HepG2 (cell line): ENCODE measurements at regions not wholly inside any gene's neighbourhood (a gene's known extent, or its start where the extent isn't known, plus 50 kb on each side); places are given as distances from the start of the nearest gene placed in this dataset.

ENCODE experiments used
- ATAC-seq: fragments of 200-7000 bp; cut with Tn5 transposase; 3 replicates; pipeline ENCODE4 v1.9.1; 2020; ENCODE audit warnings: mild to moderate bottlenecking, moderate library complexity
- BruUV-seq: library from RNA; stranded (reverse); fragments of 400-500 nt; replicated peaks from 2 replicates; lab custom pipeline; 2021; lab: Mats Ljungman, UMichigan
- CTCF ChIA-PET: fragments of 300-600 bp; formaldehyde crosslinking; extraction: SDS; loops from one replicate; lab custom pipeline; 2021; ENCODE audit warnings: low total read pairs, inconsistent platforms, low intra/inter-chr PET ratio; lab: Yijun Ruan, JAX
- POLR2A ChIA-PET: fragments of 350-600 bp; sonication (Branson Sonifier 250); formaldehyde crosslinking; loops from one replicate; lab custom pipeline; 2020; ENCODE audit warnings: antibody characterized with exemption, inconsistent platforms; lab: Yijun Ruan, JAX
- DNase-seq: peaks from one replicate; pipeline ENCODE4 v3.0.0-alpha.2; 2015; ENCODE audit warnings: low spot score
- FAIRE-seq: peaks from 3 replicates; lab custom pipeline; 2011; peaks lifted over from hg19 to GRCh38; lab: Jason Lieb, UNC
- H2AFZ ChIP-seq: one replicate; pipeline ENCODE4 v1.6.1; 2011; ENCODE audit warnings: low read length, inconsistent platforms
- H3K27ac ChIP-seq: fragments of 300-600 bp; 3 replicates; pipeline ENCODE4 v1.8.0; 2011; ENCODE audit warnings: mixed run types, mild to moderate bottlenecking, mixed read lengths, low read length, inconsistent platforms; ENCODE audit not compliant: insufficient read depth; ENCODE audit errors: extremely low read length
- H3K27me3 ChIP-seq, 2 experiments: fragments of 200-600 bp in 1 of 2; 2 replicates in 1 of 2; 3 replicates in 1 of 2; pipeline versions ENCODE4 v1.6.0 to v1.8.0; 2011; ENCODE audit warnings: low read length in 2 of 2, mild to moderate bottlenecking in 2 of 2, moderate library complexity in 2 of 2, inconsistent platforms in 1 of 2; ENCODE audit not compliant: insufficient read depth in 2 of 2, control insufficient read depth in 1 of 2
- H3K36me3 ChIP-seq, 2 experiments: fragments of 200-600 bp in 1 of 2; replicated peaks in 1 of 2; 2 replicates in 1 of 2; 3 replicates in 1 of 2; pipeline versions ENCODE4 v1.5.1 to v1.8.0; 2011; ENCODE audit warnings: low read length in 2 of 2, inconsistent platforms in 1 of 2; ENCODE audit not compliant: insufficient read depth in 2 of 2, control insufficient read depth in 1 of 2
- H3K4me1 ChIP-seq: 2 replicates; pipeline ENCODE4 v1.5.1; 2012; ENCODE audit warnings: low read length, inconsistent platforms; ENCODE audit not compliant: insufficient read depth
- H3K4me2 ChIP-seq: 2 replicates; pipeline ENCODE4 v1.6.0; 2011; ENCODE audit warnings: low read depth, low read length, inconsistent platforms
- H3K4me3 ChIP-seq, 3 experiments: fragments of 200-600 bp in 1 of 3; sonication (generic), shearing (Covaris generic) in 1 of 3; replicated peaks in 1 of 3; 2 replicates each; pipeline ENCODE4 v1.5.1; 2011 to 2016; ENCODE audit warnings: low read length in 3 of 3, inconsistent platforms in 2 of 3, low read depth in 2 of 3, mild to moderate bottlenecking in 2 of 3, control low read depth in 1 of 3, mixed read lengths in 1 of 3; ENCODE audit not compliant: insufficient read depth in 1 of 3
- H3K79me2 ChIP-seq: one replicate; pipeline ENCODE4 v1.6.1; 2011; ENCODE audit warnings: low read length, inconsistent platforms; ENCODE audit not compliant: insufficient read depth
- H3K9ac ChIP-seq: 2 replicates; pipeline ENCODE4 v1.6.0; 2011; ENCODE audit warnings: mild to moderate bottlenecking, low read depth, low read length, inconsistent platforms; ENCODE audit not compliant: insufficient read depth
- H3K9me3 ChIP-seq: 2 replicates; pipeline ENCODE4 v1.5.1; 2012; ENCODE audit warnings: mild to moderate bottlenecking, low read length
- H4K20me1 ChIP-seq: 2 replicates; pipeline ENCODE4 v1.6.0; 2011; ENCODE audit warnings: inconsistent platforms, mild to moderate bottlenecking, low read length, moderate library complexity; ENCODE audit not compliant: insufficient read depth
- AHR ChIP-seq: IDR thresholded peaks from 2 replicates; pipeline ENCODE4 v1.6.1; 2018; ENCODE audit warnings: missing genetic modification reagents, missing compliant biosample characterization
- ARHGAP35 ChIP-seq: sonication (generic); formaldehyde crosslinking; IDR thresholded peaks from 2 replicates; pipeline ENCODE4 v1.9.0; 2022; ENCODE audit warnings: mild to moderate bottlenecking, inconsistent platforms, moderate library complexity, missing genetic modification reagents, borderline replicate concordance
- ATF3 ChIP-seq: sonication (generic); formaldehyde crosslinking; IDR thresholded peaks from 2 replicates; pipeline ENCODE4 v1.4.0; 2020; ENCODE audit warnings: missing genetic modification reagents
- CREM ChIP-seq, 2 experiments: sonication (generic) in 1 of 2; formaldehyde crosslinking in 1 of 2; IDR thresholded peaks; 2 replicates each; pipeline versions ENCODE4 v1.4.0 to v1.6.1; 2016 to 2020; ENCODE audit warnings: antibody characterized with exemption in 1 of 2, mild to moderate bottlenecking in 1 of 2, missing genetic modification reagents in 1 of 2
- CSRNP2 ChIP-seq: sonication (generic); formaldehyde crosslinking; conservative IDR thresholded peaks from 2 replicates; pipeline ENCODE4 v1.8.0; 2022; ENCODE audit warnings: low read depth, missing genetic modification reagents
- DRAP1 ChIP-seq: IDR thresholded peaks from 2 replicates; pipeline ENCODE4 v1.6.1; 2016; ENCODE audit warnings: missing genetic modification reagents, missing compliant biosample characterization
- EZH2 ChIP-seq: conservative IDR thresholded peaks from 2 replicates; pipeline ENCODE4 v1.6.1; 2012; ENCODE audit warnings: mild to moderate bottlenecking, low read depth, low read length, moderate library complexity
- HMG20B ChIP-seq: conservative IDR thresholded peaks from 2 replicates; pipeline ENCODE4 v1.6.1; 2016; ENCODE audit warnings: missing genetic modification reagents, missing compliant biosample characterization
- NONO ChIP-seq, 2 experiments: fragments of 450-650 bp in 1 of 2; sonication (generic) in 1 of 2; formaldehyde crosslinking in 1 of 2; IDR thresholded peaks in 1 of 2; conservative IDR thresholded peaks in 1 of 2; 2 replicates each; pipeline versions ENCODE4 v1.6.1 to v1.8.0; 2017 to 2022; ENCODE audit warnings: mild to moderate bottlenecking in 1 of 2, missing genetic modification reagents in 1 of 2, moderate library complexity in 1 of 2
- SP1 ChIP-seq, 2 experiments: fragments of 450-650 bp in 1 of 2; sonication (generic) in 1 of 2; formaldehyde crosslinking in 1 of 2; IDR thresholded peaks; 2 replicates each; pipeline versions ENCODE4 v1.4.0 to v1.6.1; 2016 to 2020; ENCODE audit warnings: missing genetic modification reagents in 1 of 2
- STAT6 ChIP-seq: sonication (generic); formaldehyde crosslinking; IDR thresholded peaks from 2 replicates; pipeline ENCODE4 v1.4.0; 2020; ENCODE audit warnings: missing genetic modification reagents, mild to moderate bottlenecking, borderline replicate concordance
- ZFP62 ChIP-seq: sonication (generic); formaldehyde crosslinking; IDR thresholded peaks from 2 replicates; pipeline ENCODE4 v1.4.0; 2020; ENCODE audit warnings: missing genetic modification reagents
- ZNF441 ChIP-seq: sonication (generic); formaldehyde crosslinking; IDR thresholded peaks from 2 replicates; pipeline ENCODE4 v1.7.0; 2021; ENCODE audit warnings: missing genetic modification reagents, borderline replicate concordance
- ZNF619 ChIP-seq: sonication (generic); formaldehyde crosslinking; IDR thresholded peaks from 2 replicates; pipeline ENCODE4 v1.4.0; 2020; ENCODE audit warnings: mild to moderate bottlenecking, missing genetic modification reagents
- ZUFSP ChIP-seq: sonication (generic); formaldehyde crosslinking; IDR thresholded peaks from 2 replicates; pipeline ENCODE4 v1.9.0; 2021; ENCODE audit warnings: missing genetic modification reagents, mild to moderate bottlenecking, borderline replicate concordance
- WGBS: methylation state at CpG from one replicate; pipeline ENCODE4 v1.1.6; 2017; ENCODE audit warnings: low lambda C conversion rate; 5-methylcytosine and 5-hydroxymethylcytosine counted together
- in situ Hi-C: cut with HindIII; loops from 2 replicates; pipeline ENCODE4 v1.10.0; 2017; ENCODE audit warnings: low pct_unique_long_range_greater_than_20kb; ENCODE audit not compliant: extremely low pct_ligation_motif_present
- intact Hi-C: fragments of 100-400 bp; cut with micrococcal nuclease; formaldehyde crosslinking; loops from one replicate; pipeline ENCODE4 v1.10.0; 2022; ENCODE audit not compliant: unreplicated experiment

GRCh38 chr10:9036711-9037204, 982.3 kb downstream of the GATA3 start:
- FAIRE-seq (no peak), DNase-seq (no peak), ATAC-seq (no peak)
- in situ Hi-C loops (no loop called here), intact Hi-C loops (no loop called here)
- BruUV-seq: no TSS peak
- H3K4me3 ChIP-seq: no peak overlapping the region
- ChIA-PET POLR2A (no interaction called here), CTCF (no interaction called here)
- H3K79me2 ChIP-seq: no peaks in the 10 kb centered on the region
- H3K27me3 ChIP-seq: no peaks in the 10 kb centered on the region
- no peaks in the 10 kb centered on the region for H3K4me1 ChIP-seq
- no peak overlapping the region for H3K9ac ChIP-seq
- H2AFZ ChIP-seq: no peak overlapping the region
- H3K36me3 ChIP-seq: no peaks in the 10 kb centered on the region
- H3K9me3 ChIP-seq: no peaks in the 10 kb centered on the region
- no peak overlapping the region for H3K4me2 ChIP-seq
- WGBS: 0% methylated on average over 4 of the region's 4 CpGs
- H3K27ac ChIP-seq: no peak overlapping the region
- H4K20me1 ChIP-seq: no peaks in the 10 kb centered on the region
- TF ChIP-seq SP1 (IDR thresholded peaks at IDR 0.05) (no peak), SP1 (CRISPR knock-in tag; IDR thresholded peaks at IDR 0.05) (no peak), HMG20B (no peak), ARHGAP35 (no peak), ZFP62 (CRISPR knock-in tag) (no peak), ZNF619 (CRISPR knock-in tag) (no peak), DRAP1 (CRISPR knock-in tag) (no peak), AHR (CRISPR knock-in tag) (no peak), ZUFSP (CRISPR knock-in tag) (no peak), CREM (IDR thresholded peaks at IDR 0.05) (no peak), CREM (CRISPR knock-in tag; IDR thresholded peaks at IDR 0.05) (no peak), EZH2 (no peak), NONO (IDR thresholded peaks at IDR 0.05) (no peak), NONO (CRISPR knock-in tag; conservative IDR thresholded peaks at IDR 0.05) (no peak), ATF3 (CRISPR knock-in tag) (no peak), ZNF441 (CRISPR knock-in tag) (no peak), STAT6 (CRISPR knock-in tag) (no peak), CSRNP2 (CRISPR knock-in tag) (no peak)
